ENCODE measurements at regions not wholly inside any gene's neighbourhood (a gene's known extent, or its start where the extent isn't known, plus 50 kb on each side); places are given as distances from the start of the nearest gene placed in this dataset.

- no peak for DNase-seq (ENCODE audit: low read depth in 2 of 2, low spot score in 1 of 2)
Measured at GRCh38 chr2:133809485-133809884, 241.2 kb upstream of the NCKAP5 start.

- DNase-seq (ENCODE audit: low read depth in 2 of 2, low spot score in 1 of 2), result no peak
Measured at GRCh38 chr2:133810559-133810958, 242.3 kb upstream of the NCKAP5 start.

- DNase-seq (ENCODE audit: low read depth in 2 of 2, low spot score in 1 of 2), result no peak
Measured at GRCh38 chr2:133811409-133812125, 243.3 kb upstream of the NCKAP5 start.

GRCh38 chr2:133812826-133813617, 244.8 kb upstream of the NCKAP5 start:
- DNase-seq (ENCODE audit: low read depth in 2 of 2, low spot score in 1 of 2), result no peak

- DNase-seq (ENCODE audit: low read depth in 2 of 2, low spot score in 1 of 2), result no peak
Measured at GRCh38 chr2:133814890-133815289, 246.6 kb upstream of the NCKAP5 start.

- DNase-seq (ENCODE audit: low read depth in 2 of 2, low spot score in 1 of 2), result no peak
Measured at GRCh38 chr2:133816037-133816436, 247.8 kb upstream of the NCKAP5 start.

GRCh38 chr2:133817680-133818566, 249.7 kb upstream of the NCKAP5 start:
- DNase-seq (ENCODE audit: low read depth in 2 of 2, low spot score in 1 of 2), result no peak

GRCh38 chr2:133818661-133819060, 250.4 kb upstream of the NCKAP5 start:
- DNase-seq (ENCODE audit: low read depth in 2 of 2, low spot score in 1 of 2), result no peak

- DNase-seq (ENCODE audit: low read depth in 2 of 2, low spot score in 1 of 2), result no peak
Measured at GRCh38 chr2:133819906-133820305, 251.6 kb upstream of the NCKAP5 start.

- DNase-seq (ENCODE audit: low read depth in 2 of 2, low spot score in 1 of 2), result no peak
Measured at GRCh38 chr2:133821107-133821760, 253.0 kb upstream of the NCKAP5 start.

GRCh38 chr2:133822517-133823225, 254.4 kb upstream of the NCKAP5 start:
- DNase-seq (ENCODE audit: low read depth in 2 of 2, low spot score in 1 of 2), result no peak

GRCh38 chr2:133823226-133823550, 254.9 kb upstream of the NCKAP5 start:
- DNase-seq (ENCODE audit: low read depth in 2 of 2, low spot score in 1 of 2), result no peak

- no peak for DNase-seq (ENCODE audit: low read depth in 2 of 2, low spot score in 1 of 2)
Measured at GRCh38 chr2:133824869-133825268, 256.6 kb upstream of the NCKAP5 start.

GRCh38 chr2:133825778-133826177, 257.5 kb upstream of the NCKAP5 start:
- DNase-seq (ENCODE audit: low read depth in 2 of 2, low spot score in 1 of 2), result no peak

- DNase-seq (ENCODE audit: low read depth in 2 of 2, low spot score in 1 of 2), result no peak
Measured at GRCh38 chr2:133828913-133829312, 260.6 kb upstream of the NCKAP5 start.

GRCh38 chr2:133829450-133830020, 261.3 kb upstream of the NCKAP5 start:
- DNase-seq (ENCODE audit: low read depth in 2 of 2, low spot score in 1 of 2), result no peak

- no peak for DNase-seq (ENCODE audit: low read depth in 2 of 2, low spot score in 1 of 2)
Measured at GRCh38 chr2:133833746-133834145, 265.5 kb upstream of the NCKAP5 start.

- DNase-seq (ENCODE audit: low read depth in 2 of 2, low spot score in 1 of 2), result no peak
Measured at GRCh38 chr2:133835821-133836619, 267.8 kb upstream of the NCKAP5 start.

- DNase-seq (ENCODE audit: low read depth in 2 of 2, low spot score in 1 of 2), result no peak
Measured at GRCh38 chr2:133836691-133837345, 268.6 kb upstream of the NCKAP5 start.

Measured in stimulated activated CD8-positive, alpha-beta memory T cell treated with anti-CD3 and anti-CD28 coated beads, Interleukin-4, amount 100 ng/mL, for 1 hour (primary cell).